ENCODE measurements at regions not wholly inside any gene's neighbourhood (a gene's known extent, or its start where the extent isn't known, plus 50 kb on each side); places are given as distances from the start of the nearest gene placed in this dataset.

- Histone ChIP-seq H3K4me1 (no peaks in the 10 kb centered on the region), H3K36me3 (no peaks in the 10 kb centered on the region), H3K27ac (no peak overlapping the region), H3K9me3 (peaks cover 0 to 3% (median 0%) of the 10 kb centered on the region in 4 donors), H3K4me3 (no peak overlapping the region), H3K27me3 (no peaks in the 10 kb centered on the region)
- 81 to 92% (median 91%) methylated on average over 1 of the region's 1 CpG for WGBS, 5 donors
- TF ChIP-seq POLR2A (IDR thresholded peaks at IDR 0.05) (no peak), POLR2AphosphoS5 (IDR thresholded peaks at IDR 0.05) (no peak), CTCF (IDR thresholded peaks at IDR 0.05) (no peak)
- no peak for DNase-seq
- intact Hi-C loops (cut with DNase I; ENCODE audit: low total_unique reads), result no loop called here
Measured at GRCh38 chr13:78177306-78177705, 258.7 kb upstream of the EDNRB start.

GRCh38 chr13:78176880-78177279 lies 258.2 kb upstream of the EDNRB start:
- DNase-seq, result no peak
- Histone ChIP-seq H3K4me3 (no peak overlapping the region), H3K9me3 (peaks cover 0 to 3% (median 0%) of the 10 kb centered on the region in 4 donors), H3K27me3 (no peaks in the 10 kb centered on the region), H3K27ac (no peak overlapping the region), H3K4me1 (no peaks in the 10 kb centered on the region), H3K36me3 (no peaks in the 10 kb centered on the region)
- TF ChIP-seq CTCF (IDR thresholded peaks at IDR 0.05) (no peak), POLR2AphosphoS5 (IDR thresholded peaks at IDR 0.05) (no peak), POLR2A (IDR thresholded peaks at IDR 0.05) (no peak), EP300 (IDR thresholded peaks at IDR 0.05) (no peak)
- intact Hi-C loops (cut with DNase I; ENCODE audit: low total_unique reads), result no loop called here
- WGBS, 5 donors, result 66 to 84% (median 83%) methylated on average over 2 of the region's 2 CpGs

- no peaks in the 10 kb centered on the region for H3K27me3 ChIP-seq
- 81 to 88% (median 85%) methylated on average over 3 to 6 of the region's 6 CpGs for WGBS, 5 donors
- no peak for DNase-seq
Measured at GRCh38 chr13:78169386-78169785, 250.8 kb upstream of the EDNRB start.

GRCh38 chr13:78168981-78169380 lies 250.3 kb upstream of the EDNRB start:
- no peak for TF ChIP-seq EP300 (IDR thresholded peaks at IDR 0.05)
- no peak for TF ChIP-seq POLR2AphosphoS5 (IDR thresholded peaks at IDR 0.05)
- TF ChIP-seq POLR2A (IDR thresholded peaks at IDR 0.05), result no peak
- TF ChIP-seq CTCF (IDR thresholded peaks at IDR 0.05), result no peak
- H3K36me3 ChIP-seq, result no peaks in the 10 kb centered on the region
- no peaks in the 10 kb centered on the region for H3K4me1 ChIP-seq
- intact Hi-C loops (cut with DNase I; ENCODE audit: low total_unique reads), result no loop called here
- no peak overlapping the region for H3K27ac ChIP-seq
- no peak overlapping the region for H3K4me3 ChIP-seq
- H3K27me3 ChIP-seq, result no peaks in the 10 kb centered on the region
- DNase-seq, result no peak
- peaks cover 0 to 17% (median 13%) of the 10 kb centered on the region in 4 donors for H3K9me3 ChIP-seq
- whole genome bisulfite sequencing, 5 donors, result 61 to 78% (median 70%) methylated on average over 3 to 4 of the region's 4 CpGs

More at GRCh38 chr13:78169386-78169785, 250.8 kb upstream of the EDNRB start:
- Histone ChIP-seq H3K27ac (no peak overlapping the region), H3K36me3 (no peaks in the 10 kb centered on the region), H3K4me1 (no peaks in the 10 kb centered on the region), H3K9me3 (peaks cover 0 to 17% (median 13%) of the 10 kb centered on the region in 4 donors), H3K4me3 (no peak overlapping the region)
- no peak for TF ChIP-seq CTCF (IDR thresholded peaks at IDR 0.05)
- no peak for TF ChIP-seq POLR2AphosphoS5 (IDR thresholded peaks at IDR 0.05)
- TF ChIP-seq EP300 (IDR thresholded peaks at IDR 0.05), result no peak
- TF ChIP-seq POLR2A (IDR thresholded peaks at IDR 0.05), result no peak
- intact Hi-C loops (cut with DNase I; ENCODE audit: low total_unique reads), result no loop called here
